HepG2 (cell line): ENCODE measurements at regions not wholly inside any gene's neighbourhood (a gene's known extent, or its start where the extent isn't known, plus 50 kb on each side); places are given as distances from the start of the nearest gene placed in this dataset.
A peak's percentile ranks its signal among the peaks of the same experiment; 100 is the strongest.

Experiments
- KDM4B ChIP-seq: sonication (generic); formaldehyde crosslinking; IDR thresholded peaks from 2 replicates; pipeline ENCODE4 v1.4.0; 2020; ENCODE audit warnings: missing genetic modification reagents
- MTA1 ChIP-seq: sonication (generic); formaldehyde crosslinking; IDR thresholded peaks from 2 replicates; pipeline ENCODE4 v1.4.0; 2020; ENCODE audit warnings: missing genetic modification reagents, mild to moderate bottlenecking, borderline replicate concordance
- POLR2G ChIP-seq: fragments of 200-400 bp; formaldehyde crosslinking; IDR thresholded peaks from 2 replicates; pipeline ENCODE4 v1.6.1; 2018; ENCODE audit warnings: mild to moderate bottlenecking, low read depth, low read length, moderate library complexity
- SOX6 ChIP-seq, 2 experiments: fragments of 450-650 bp in 1 of 2; sonication (generic) in 1 of 2; formaldehyde crosslinking in 1 of 2; IDR thresholded peaks; 2 replicates each; pipeline versions ENCODE4 v1.4.0 to v1.6.1; 2017 to 2020; ENCODE audit warnings: antibody characterized with exemption in 1 of 2, mild to moderate bottlenecking in 1 of 2, missing genetic modification reagents in 1 of 2
- TBP ChIP-seq: sonication (generic); formaldehyde crosslinking; IDR thresholded peaks from 2 replicates; pipeline ENCODE4 v1.5.0; 2020; ENCODE audit warnings: missing genetic modification reagents
- TP53 ChIP-seq: sonication (generic); formaldehyde crosslinking; conservative IDR thresholded peaks from 2 replicates; pipeline ENCODE4 v1.4.0; 2020; ENCODE audit warnings: missing genetic modification reagents
- ZNF343 ChIP-seq: sonication (generic); formaldehyde crosslinking; IDR thresholded peaks from 2 replicates; pipeline ENCODE4 v1.4.0; 2020; ENCODE audit warnings: mild to moderate bottlenecking, missing genetic modification reagents
- TF ChIP-seq, protein P1 (sequence below): sonication (generic); formaldehyde crosslinking; IDR thresholded peaks from 2 replicates; pipeline ENCODE4 v1.5.0; 2020; ENCODE audit warnings: mild to moderate bottlenecking, missing genetic modification reagents, borderline replicate concordance

GRCh38 chrX:39772057-39772832 is 325.5 kb downstream of the BCOR start (continued):
- TF ChIP-seq, protein P1, sequence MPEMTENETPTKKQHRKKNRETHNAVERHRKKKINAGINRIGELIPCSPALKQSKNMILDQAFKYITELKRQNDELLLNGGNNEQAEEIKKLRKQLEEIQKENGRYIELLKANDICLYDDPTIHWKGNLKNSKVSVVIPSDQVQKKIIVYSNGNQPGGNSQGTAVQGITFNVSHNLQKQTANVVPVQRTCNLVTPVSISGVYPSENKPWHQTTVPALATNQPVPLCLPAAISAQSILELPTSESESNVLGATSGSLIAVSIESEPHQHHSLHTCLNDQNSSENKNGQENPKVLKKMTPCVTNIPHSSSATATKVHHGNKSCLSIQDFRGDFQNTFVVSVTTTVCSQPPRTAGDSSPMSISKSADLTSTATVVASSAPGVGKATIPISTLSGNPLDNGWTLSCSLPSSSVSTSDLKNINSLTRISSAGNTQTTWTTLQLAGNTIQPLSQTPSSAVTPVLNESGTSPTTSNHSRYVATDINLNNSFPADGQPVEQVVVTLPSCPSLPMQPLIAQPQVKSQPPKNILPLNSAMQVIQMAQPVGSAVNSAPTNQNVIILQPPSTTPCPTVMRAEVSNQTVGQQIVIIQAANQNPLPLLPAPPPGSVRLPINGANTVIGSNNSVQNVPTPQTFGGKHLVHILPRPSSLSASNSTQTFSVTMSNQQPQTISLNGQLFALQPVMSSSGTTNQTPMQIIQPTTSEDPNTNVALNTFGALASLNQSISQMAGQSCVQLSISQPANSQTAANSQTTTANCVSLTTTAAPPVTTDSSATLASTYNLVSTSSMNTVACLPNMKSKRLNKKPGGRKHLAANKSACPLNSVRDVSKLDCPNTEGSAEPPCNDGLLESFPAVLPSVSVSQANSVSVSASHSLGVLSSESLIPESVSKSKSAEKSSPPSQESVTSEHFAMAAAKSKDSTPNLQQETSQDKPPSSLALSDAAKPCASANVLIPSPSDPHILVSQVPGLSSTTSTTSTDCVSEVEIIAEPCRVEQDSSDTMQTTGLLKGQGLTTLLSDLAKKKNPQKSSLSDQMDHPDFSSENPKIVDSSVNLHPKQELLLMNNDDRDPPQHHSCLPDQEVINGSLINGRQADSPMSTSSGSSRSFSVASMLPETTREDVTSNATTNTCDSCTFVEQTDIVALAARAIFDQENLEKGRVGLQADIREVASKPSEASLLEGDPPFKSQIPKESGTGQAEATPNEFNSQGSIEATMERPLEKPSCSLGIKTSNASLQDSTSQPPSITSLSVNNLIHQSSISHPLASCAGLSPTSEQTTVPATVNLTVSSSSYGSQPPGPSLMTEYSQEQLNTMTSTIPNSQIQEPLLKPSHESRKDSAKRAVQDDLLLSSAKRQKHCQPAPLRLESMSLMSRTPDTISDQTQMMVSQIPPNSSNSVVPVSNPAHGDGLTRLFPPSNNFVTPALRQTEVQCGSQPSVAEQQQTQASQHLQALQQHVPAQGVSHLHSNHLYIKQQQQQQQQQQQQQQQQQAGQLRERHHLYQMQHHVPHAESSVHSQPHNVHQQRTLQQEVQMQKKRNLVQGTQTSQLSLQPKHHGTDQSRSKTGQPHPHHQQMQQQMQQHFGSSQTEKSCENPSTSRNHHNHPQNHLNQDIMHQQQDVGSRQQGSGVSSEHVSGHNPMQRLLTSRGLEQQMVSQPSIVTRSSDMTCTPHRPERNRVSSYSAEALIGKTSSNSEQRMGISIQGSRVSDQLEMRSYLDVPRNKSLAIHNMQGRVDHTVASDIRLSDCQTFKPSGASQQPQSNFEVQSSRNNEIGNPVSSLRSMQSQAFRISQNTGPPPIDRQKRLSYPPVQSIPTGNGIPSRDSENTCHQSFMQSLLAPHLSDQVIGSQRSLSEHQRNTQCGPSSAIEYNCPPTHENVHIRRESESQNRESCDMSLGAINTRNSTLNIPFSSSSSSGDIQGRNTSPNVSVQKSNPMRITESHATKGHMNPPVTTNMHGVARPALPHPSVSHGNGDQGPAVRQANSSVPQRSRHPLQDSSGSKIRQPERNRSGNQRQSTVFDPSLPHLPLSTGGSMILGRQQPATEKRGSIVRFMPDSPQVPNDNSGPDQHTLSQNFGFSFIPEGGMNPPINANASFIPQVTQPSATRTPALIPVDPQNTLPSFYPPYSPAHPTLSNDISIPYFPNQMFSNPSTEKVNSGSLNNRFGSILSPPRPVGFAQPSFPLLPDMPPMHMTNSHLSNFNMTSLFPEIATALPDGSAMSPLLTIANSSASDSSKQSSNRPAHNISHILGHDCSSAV (CRISPR knock-in tag): no peak
- TF ChIP-seq ZNF343 (CRISPR knock-in tag) (no peak), KDM4B (CRISPR knock-in tag) (no peak), TBP (CRISPR knock-in tag) (no peak), TP53 (CRISPR knock-in tag) (no peak), POLR2G (no peak), SOX6 (IDR thresholded peaks at IDR 0.05) (no peak), SOX6 (CRISPR knock-in tag; IDR thresholded peaks at IDR 0.05) (peak; percentile 76), MTA1 (CRISPR knock-in tag) (no peak)
- TF ChIP-seq, all 625 proteins: peak for 65
